HEK293 (cell line): ENCODE measurements at regions not wholly inside any gene's neighbourhood (a gene's known extent, or its start where the extent isn't known, plus 50 kb on each side); places are given as distances from the start of the nearest gene placed in this dataset.

Experiments used
- CTCF ChIA-PET: fragments of 350-600 bp; formaldehyde crosslinking; extraction: SDS; loops from one replicate; lab custom pipeline; 2021; ENCODE audit warnings: antibody characterized with exemption; lab: Yijun Ruan, JAX
- POLR2A ChIA-PET: fragments of 300-600 bp; formaldehyde crosslinking; extraction: SDS; loops from one replicate; lab custom pipeline; 2020; ENCODE audit warnings: antibody characterized with exemption, inconsistent platforms; lab: Yijun Ruan, JAX
- H3K27ac ChIP-seq: fragments of 200-500 bp; sonication (Bioruptor generic); 2 replicates; pipeline ENCODE4 v1.5.1; 2014; ENCODE audit warnings: low read depth, low read length, control low read depth, inconsistent platforms; ENCODE audit errors: extremely low read depth
- H3K36me3 ChIP-seq, 2 experiments: fragments of 200-500 bp in 1 of 2; sonication (Bioruptor generic) in 1 of 2; 1 replicate in 1 of 2; 2 replicates in 1 of 2; pipeline ENCODE4 v1.5.1; 2014 to 2017; ENCODE audit warnings: inconsistent platforms in 2 of 2, low read length in 2 of 2; ENCODE audit not compliant: control insufficient read depth in 2 of 2, insufficient read depth in 1 of 2
- H3K4me1 ChIP-seq: fragments of 200-500 bp; sonication (Bioruptor generic); 2 replicates; pipeline ENCODE4 v1.5.1; 2014; ENCODE audit warnings: mild to moderate bottlenecking, low read length, inconsistent platforms; ENCODE audit not compliant: control insufficient read depth, insufficient read depth
- H3K4me3 ChIP-seq: 2 replicates; pipeline ENCODE4 v1.5.1; 2011; ENCODE audit warnings: low read depth, mild to moderate bottlenecking, control low read depth, low read length, moderate library complexity
- H3K9me3 ChIP-seq: fragments of 200-500 bp; sonication (Bioruptor generic); 2 replicates; pipeline ENCODE4 v1.5.1; 2014; ENCODE audit warnings: low read depth, low read length, inconsistent platforms; ENCODE audit not compliant: control insufficient read depth, insufficient read depth
- ZBTB10 ChIP-seq: fragments of 450-650 bp; formaldehyde crosslinking; IDR thresholded peaks from 2 replicates; pipeline ENCODE4 v1.5.1; 2016; ENCODE audit warnings: missing biosample characterization, missing genetic modification characterization
- ZBTB20 ChIP-seq: fragments of 450-650 bp; formaldehyde crosslinking; IDR thresholded peaks from 2 replicates; pipeline ENCODE4 v1.5.1; 2016; ENCODE audit warnings: missing biosample characterization, missing genetic modification characterization
- ZBTB7A ChIP-seq: fragments of 450-650 bp; formaldehyde crosslinking; IDR thresholded peaks from 2 replicates; pipeline ENCODE4 v1.5.1; 2016; ENCODE audit warnings: low read depth, missing biosample characterization, missing genetic modification characterization
- ZNF18 ChIP-seq: fragments of 450-650 bp; formaldehyde crosslinking; IDR thresholded peaks from 2 replicates; pipeline ENCODE4 v1.5.1; 2016; ENCODE audit warnings: missing biosample characterization, missing genetic modification characterization
- ZNF24 ChIP-seq: fragments of 450-650 bp; formaldehyde crosslinking; IDR thresholded peaks from 2 replicates; pipeline ENCODE4 v1.5.1; 2016; ENCODE audit warnings: missing biosample characterization, missing genetic modification characterization
- ZNF280C ChIP-seq: fragments of 450-650 bp; formaldehyde crosslinking; IDR thresholded peaks from 2 replicates; pipeline ENCODE4 v1.5.1; 2016; ENCODE audit warnings: missing biosample characterization, missing genetic modification characterization
- ZNF398 ChIP-seq: fragments of 450-650 bp; formaldehyde crosslinking; IDR thresholded peaks from 2 replicates; pipeline ENCODE4 v1.5.1; 2017; ENCODE audit warnings: missing biosample characterization, missing genetic modification characterization
- ZNF426 ChIP-seq: fragments of 450-650 bp; formaldehyde crosslinking; IDR thresholded peaks from 2 replicates; pipeline ENCODE4 v1.5.1; 2017; ENCODE audit warnings: missing biosample characterization, missing genetic modification characterization, mild to moderate bottlenecking, inconsistent platforms, moderate library complexity
- ZNF514 ChIP-seq: fragments of 450-650 bp; formaldehyde crosslinking; IDR thresholded peaks from 2 replicates; pipeline ENCODE4 v1.5.1; 2016; ENCODE audit warnings: missing biosample characterization, missing genetic modification characterization
- ZNF518A ChIP-seq: fragments of 450-650 bp; formaldehyde crosslinking; conservative IDR thresholded peaks from 2 replicates; pipeline ENCODE4 v1.5.1; 2016; ENCODE audit warnings: low read depth, missing biosample characterization, missing genetic modification characterization
- ZNF548 ChIP-seq: fragments of 450-650 bp; formaldehyde crosslinking; IDR thresholded peaks from 2 replicates; pipeline ENCODE4 v1.5.1; 2016; ENCODE audit warnings: missing biosample characterization, missing genetic modification characterization
- ZNF707 ChIP-seq: fragments of 450-650 bp; formaldehyde crosslinking; IDR thresholded peaks from 2 replicates; pipeline ENCODE4 v1.5.1; 2016; ENCODE audit warnings: missing biosample characterization, missing genetic modification characterization

GRCh38 chr1:30508175-30508448, 215.3 kb downstream of the MATN1 start:
- POLR2A ChIA-PET = no interaction called here
- TF ChIP-seq ZNF518A (tag by site-specific recombination) (no peak), ZNF398 (tag by site-specific recombination) (no peak), ZBTB20 (tag by site-specific recombination) (no peak), ZBTB7A (tag by site-specific recombination) (no peak), ZBTB10 (tag by site-specific recombination) (no peak), ZNF548 (tag by site-specific recombination) (no peak), ZNF514 (tag by site-specific recombination) (no peak), ZNF24 (tag by site-specific recombination) (no peak), ZNF280C (tag by site-specific recombination) (no peak), ZNF707 (no peak), ZNF426 (tag by site-specific recombination) (no peak), ZNF18 (tag by site-specific recombination) (no peak)
- no peak overlapping the region for H3K27ac ChIP-seq

More at GRCh38 chr1:30508175-30508448, 215.3 kb downstream of the MATN1 start:
- Histone ChIP-seq H3K4me1 (no peaks in the 10 kb centered on the region), H3K9me3 (no peaks in the 10 kb centered on the region), H3K4me3 (no peak overlapping the region), H3K36me3 (no peaks in the 10 kb centered on the region)
- CTCF ChIA-PET = no interaction called here
